Activated CD4-positive, alpha-beta T cell treated with anti-CD3 and anti-CD28 coated beads for 4 hours (primary cell): ENCODE measurements at regions not wholly inside any gene's neighbourhood (a gene's known extent, or its start where the extent isn't known, plus 50 kb on each side); places are given as distances from the start of the nearest gene placed in this dataset.

Experiments
- DNase-seq, 2 donors: peaks; one replicate each; pipeline ENCODE4 v3.0.0-alpha.2; 2020

DNA sequence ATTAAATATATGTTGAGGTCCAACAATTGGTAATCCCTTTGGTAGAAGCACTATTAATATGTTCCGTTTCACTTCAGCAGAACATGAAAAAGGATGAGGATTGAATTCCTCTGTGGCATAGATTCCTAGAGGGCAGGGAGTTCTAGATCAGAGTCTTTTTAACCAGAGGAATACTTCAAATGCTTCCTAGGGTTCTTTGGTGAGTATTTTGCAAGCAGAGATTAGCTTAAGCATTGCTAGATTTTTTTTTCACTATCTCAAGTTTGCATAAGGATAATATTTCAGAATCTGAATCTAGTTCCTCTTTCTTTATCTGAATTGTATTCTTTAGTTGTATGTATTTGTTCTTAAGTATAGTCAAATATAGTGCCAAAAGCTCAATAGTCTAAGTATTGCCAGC, 116.6 kb upstream of the ADAMTSL1 start:
- DNase-seq = no peak

DNA sequence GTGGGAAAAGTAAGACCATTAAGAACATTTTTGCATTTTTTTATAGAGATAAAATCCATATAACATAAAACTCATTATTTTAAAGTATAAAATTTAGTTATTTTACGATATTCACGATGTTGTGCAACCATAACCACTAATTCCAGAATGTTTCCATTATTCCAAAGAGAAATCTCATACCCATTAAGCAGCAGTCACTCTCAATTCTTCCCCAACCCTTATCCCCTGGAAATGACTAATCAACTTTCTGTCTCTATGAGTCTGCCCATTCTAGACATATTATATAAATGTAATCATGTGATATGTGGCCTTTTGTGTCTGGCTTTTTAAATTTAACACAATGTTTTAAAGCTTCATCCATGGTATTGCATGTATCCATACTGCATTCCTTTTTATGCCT, 115.6 kb upstream of the ADAMTSL1 start:
- no peak for DNase-seq

DNA sequence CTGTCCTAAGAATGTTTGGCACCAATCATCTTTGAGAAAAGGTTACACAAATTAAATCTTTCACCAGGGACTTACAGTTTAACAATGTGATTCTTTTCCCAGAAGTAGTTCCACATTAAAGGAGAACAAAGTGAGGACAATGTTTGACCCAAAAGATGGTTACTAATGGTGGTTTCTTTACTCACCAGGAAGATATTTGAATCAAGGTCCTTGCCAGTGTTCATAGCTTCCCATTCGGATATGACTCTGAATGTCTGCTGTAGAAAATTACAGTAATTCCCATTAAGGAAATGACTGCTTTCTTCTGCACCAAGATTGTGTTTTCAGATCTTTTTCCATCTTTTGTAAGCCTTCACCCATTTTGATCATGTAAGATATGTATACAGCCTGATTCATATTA, 114.6 kb upstream of the ADAMTSL1 start:
- no peak for DNase-seq

DNA sequence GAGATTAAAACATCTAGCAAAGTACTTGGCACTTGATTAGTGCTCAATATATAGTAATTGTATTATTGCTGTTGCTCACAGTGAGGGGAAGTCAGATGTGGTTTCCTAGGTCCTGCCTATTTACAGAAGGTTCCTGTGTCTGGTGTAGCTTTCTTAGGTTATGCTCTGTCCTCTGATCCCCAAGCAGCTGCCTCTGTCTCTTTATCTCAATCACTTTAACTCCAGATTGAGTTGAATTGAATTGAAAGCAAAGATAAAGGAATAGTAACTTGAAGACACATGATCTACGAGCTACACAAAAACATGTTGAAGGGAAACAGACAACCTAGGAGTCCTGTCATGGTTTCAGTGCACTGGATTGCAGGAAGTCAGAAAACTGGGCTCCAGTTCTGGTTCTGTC, 113.9 kb upstream of the ADAMTSL1 start:
- DNase-seq = no peak

DNA sequence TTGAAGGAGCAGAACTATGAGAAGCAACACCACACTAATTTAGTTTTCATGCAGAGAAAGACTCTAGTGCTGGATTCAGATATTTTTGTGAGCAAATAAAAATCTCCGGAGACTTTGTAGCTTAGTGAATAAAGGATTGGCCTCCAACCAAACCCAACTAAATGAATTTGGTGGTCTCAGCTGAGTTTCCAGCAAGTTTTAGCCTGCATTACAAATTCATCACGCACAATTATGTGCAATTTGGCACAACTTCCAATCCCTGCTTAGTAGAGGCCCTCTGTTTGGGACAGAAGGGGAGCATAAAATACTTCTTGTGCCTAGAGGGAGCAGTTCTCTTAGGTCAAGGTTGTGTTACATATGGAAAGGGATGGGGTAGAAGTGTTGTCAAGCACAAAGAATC, 112.3 kb upstream of the ADAMTSL1 start:
- DNase-seq = no peak

DNA sequence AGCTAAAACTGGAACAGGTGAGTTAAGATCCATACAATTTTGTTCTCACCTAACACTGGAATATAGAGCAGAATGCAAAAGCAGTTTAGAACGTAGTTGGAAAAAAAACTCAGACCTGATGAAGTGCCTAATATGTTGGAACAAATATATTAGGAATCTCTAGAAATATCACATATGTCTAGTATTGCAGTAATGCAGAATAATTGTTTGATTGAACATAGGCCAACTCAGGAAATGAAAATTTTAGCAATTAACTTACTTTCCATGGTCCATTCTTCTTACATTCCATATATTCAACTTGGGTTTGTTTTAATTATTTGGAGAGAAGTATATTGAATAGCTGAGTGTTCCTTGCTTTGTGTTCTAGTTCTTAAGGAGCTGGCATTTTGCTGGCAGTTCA, 111.8 kb upstream of the ADAMTSL1 start:
- DNase-seq = no peak

DNA sequence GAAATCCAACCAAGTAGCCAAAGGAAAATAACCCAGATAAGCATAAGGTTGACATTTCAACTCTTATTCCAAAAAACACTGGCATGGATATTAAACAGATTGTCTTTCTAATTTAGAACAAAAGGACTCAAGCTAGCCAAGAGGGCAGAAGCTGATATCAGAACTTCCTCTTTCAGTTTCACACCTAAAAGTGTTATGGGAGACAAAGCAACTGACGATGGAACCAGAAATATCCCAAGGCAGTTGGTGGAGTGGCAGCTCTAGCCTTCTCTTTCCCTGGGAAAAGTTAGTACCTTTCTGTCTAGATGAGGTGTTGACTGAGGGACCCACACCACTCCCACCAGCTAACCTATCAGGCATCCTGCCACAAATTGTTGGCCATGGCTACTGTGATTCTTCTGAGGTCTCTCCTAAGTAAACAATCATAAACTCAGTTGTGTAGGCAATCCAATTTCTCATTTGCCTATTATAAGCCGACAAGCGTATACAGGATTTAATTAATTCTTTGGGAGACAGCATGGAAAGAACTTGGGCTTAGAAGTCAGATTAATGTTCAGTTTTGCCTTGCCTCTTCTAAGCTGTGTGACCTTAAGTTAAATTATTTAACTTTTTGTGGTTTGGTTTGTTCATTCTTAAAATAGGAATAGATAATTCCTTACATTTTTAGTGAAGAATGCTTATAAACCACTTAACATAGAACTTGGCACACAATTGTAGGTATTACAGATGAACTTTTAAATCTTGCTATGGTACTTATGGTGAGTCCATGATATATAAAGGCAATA, 110.9 kb upstream of the ADAMTSL1 start:
- no peak for DNase-seq

DNA sequence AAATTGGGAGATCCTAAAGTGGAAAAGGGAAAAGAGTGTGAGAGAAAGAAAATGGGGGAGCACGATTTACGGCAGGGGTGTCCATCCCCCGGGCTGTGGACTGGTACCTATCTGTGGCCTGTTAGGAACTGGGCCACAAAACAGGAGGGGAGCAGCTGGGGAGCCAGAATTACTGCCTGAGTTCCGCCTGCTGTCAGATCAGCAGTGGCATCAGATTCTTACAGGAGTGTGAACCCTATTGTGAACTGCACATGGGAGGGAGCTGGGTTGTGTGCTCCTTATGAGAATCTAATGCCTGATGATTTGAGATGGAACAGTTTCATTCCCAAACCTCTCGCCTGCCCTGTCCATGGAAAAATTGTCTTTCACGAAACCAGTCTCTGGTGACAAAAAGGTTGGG, 108.3 kb upstream of the ADAMTSL1 start:
- no peak for DNase-seq

DNA sequence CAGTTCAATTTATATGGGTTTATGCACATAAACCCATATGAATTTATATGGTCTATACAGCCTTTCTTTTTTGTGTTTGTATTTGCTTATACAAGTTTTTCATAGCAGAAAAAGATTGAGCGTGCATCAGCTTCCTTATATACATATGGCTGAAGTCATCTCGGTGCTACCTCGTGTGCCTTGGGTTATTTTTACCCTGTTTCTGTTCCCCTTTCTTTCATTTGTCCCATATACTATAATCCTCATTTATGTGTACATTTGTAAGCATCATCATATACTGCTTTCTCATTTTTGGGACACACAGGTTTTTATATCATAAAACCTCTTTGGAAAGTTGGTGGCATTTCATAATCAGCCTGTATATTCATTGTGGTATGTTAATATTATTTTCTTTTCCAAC, 107.8 kb upstream of the ADAMTSL1 start:
- DNase-seq = no peak

DNA sequence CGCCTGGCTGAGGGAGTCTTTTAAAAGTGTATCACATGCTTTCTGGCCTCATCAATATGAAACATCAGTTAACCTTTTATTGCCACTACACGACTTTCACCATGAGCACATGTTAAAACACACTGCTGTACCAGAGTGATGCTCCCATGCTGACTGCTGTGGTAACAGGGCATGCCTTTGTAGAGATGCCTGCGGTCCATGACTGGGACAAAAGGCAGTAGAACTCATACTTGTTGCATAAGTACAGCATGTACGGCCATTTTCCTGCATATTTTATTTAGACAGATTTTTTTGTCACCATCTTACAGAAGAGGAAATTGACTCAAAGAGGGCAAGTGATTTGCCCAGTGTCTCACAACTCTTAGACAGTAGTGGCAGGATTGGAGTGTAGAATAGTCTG, 105.7 kb upstream of the ADAMTSL1 start:
- no peak for DNase-seq

DNA sequence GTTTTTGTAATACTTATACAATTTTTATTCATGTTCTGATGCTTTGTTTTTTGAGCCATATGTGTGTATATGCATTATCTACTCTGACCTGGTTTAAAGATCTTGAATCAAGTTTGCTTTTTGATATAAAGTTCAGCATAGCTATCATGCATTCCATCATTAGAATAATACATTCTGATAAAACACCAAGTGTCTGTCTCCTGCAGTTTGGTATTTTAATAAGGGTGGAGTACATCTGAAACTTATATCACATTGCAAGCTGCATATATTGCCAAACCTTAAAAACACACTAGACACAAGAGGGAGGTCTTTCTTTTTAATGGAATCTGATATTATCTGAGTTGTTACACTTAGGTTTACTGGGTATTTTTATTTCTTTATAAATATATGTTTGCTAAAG, 102.8 kb upstream of the ADAMTSL1 start:
- DNase-seq = no peak

DNA sequence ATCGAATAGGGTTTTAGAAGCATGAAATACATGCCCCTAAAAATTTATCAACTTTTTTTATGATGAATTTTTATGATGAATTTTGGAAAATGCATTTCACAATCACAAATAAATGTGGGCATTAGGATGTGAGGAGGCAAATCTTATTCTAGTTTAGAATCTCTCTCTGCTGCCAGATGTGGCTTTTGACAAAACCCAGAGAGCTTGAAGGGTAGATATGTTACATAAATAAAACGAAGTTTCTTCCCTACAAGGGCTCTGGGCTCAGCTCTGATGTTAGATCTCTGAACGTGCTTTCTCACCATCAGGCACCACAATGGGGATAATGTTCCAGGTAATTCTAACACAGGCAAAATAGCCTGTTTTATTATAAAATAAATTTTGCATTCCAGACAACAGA, 102.3 kb upstream of the ADAMTSL1 start:
- no peak for DNase-seq

DNA sequence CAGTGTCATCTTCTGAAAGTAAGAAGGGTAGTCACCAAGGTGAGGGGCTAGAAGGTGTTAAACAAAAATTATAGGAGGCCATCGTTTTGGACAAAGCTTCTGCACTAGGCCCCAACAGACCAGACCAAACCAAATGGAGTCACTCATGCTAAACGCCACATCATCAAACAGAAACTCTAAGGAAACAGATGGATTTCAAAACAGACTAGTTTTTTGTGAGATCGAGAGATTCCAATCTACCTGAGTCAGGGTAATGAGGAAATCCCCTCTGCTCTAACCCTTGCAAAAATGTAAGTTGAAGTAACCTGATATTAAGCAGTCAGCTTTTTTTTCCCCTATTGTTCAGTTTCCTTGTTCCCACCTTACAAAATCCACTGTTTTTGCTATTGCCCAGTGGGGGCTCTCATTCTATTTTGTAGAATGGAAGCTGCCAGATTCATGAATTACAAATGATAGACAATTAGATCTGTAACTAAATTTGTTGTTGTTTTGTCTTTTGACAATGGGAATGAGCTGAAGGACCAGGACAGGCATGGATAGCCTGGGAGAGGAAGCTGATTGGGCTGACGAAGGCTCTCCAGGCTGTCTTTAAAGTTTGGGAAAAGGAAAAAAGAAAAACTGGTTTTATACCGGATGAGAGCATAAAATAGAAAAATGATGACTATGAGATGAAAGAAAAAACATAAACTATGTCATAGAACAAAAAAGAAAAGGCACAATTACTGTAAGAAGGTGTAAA, 94.7 kb upstream of the ADAMTSL1 start:
- DNase-seq = no peak

DNA sequence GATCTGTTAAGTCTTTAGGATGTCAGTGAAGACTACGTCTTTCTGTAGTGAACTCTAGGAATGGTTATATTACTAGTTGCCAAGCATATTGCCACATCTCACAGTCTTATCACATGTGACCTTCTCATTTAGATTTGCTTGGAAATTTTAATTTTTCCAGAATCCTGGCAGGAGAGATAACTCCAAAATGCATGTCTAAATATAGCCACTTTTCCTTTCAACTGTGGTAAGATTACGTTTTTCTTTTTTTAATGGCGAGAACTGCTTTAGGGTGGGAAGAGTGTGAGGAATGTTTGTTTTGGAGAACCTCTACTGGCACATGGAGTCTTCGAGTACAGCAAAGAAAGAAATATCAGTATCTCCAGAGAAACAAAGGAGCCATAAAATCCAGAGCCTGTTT, 91.7 kb upstream of the ADAMTSL1 start:
- no peak for DNase-seq

DNA sequence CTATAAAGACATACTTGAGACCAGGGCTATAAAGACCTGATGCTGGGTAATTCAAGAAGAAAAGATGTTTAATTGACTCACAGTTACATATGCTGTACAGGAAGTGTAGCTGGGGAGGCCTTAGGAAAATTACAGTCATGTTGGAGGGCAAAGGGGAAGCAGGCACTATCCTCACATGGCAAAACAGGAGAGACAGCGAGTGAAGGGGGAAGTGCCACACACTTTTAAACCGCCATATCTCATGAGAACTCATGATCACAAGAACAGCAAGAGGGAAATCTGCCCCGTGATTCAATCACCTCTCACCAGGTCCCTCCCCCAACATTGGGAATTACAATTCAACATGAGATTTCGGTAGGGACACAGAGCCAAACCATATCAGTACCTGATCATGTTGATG, 89.9 kb upstream of the ADAMTSL1 start:
- no peak for DNase-seq

DNA sequence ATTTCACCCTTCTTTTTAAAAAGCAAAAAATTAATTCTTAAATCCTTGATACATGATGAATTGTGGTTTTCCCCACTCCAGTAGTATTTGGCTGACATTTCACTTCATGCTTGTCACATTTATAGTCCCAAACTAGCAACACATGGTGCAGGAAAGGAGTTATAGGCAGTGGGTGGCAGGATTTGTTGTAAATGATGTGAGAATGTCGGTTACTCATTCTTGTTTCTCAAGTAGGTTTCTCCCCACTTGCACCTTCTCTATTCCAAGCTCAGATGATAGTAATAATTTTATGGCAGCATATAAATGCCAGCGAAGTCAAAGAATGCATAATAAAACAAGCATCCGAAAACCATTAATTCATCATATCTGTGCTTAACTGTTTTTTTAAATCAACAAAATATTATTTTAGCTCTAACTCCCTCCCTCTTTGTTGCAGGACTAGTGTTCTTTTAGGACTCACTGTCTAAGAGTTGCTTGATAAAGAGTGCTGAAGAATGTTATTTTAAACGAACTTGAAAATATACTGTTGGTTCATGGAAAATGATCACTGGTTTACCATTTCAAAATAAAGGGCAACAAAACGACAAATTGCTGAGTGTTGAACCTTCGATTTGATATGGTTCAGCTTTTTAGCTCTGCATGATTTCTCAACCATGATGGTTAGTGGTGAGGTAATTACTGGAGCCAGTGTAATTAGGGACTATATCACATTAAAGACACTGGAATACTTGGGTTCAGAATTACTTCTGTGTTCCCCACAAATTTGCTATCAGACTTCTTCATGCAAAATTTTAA, 88.1 kb upstream of the ADAMTSL1 start:
- DNase-seq = no peak

DNA sequence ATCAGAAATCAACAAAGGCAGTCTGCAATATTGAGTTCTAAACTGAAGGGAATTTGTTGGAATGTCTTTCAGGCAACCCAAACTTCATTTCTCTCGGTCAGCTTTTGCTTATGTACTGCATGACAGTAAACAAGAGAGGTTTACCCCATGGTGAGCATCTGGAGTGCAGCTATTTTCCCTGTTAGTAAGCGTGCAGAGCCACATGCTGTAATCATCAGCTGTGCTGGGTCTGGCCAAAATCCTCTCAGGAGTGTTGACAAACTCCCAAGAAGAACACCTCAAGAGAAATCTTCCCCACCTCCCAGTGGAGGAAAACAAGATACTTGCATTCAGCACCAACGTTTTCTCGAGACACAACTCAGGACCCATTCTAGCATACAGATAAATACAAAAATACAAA, 83.6 kb upstream of the ADAMTSL1 start:
- no peak for DNase-seq

DNA sequence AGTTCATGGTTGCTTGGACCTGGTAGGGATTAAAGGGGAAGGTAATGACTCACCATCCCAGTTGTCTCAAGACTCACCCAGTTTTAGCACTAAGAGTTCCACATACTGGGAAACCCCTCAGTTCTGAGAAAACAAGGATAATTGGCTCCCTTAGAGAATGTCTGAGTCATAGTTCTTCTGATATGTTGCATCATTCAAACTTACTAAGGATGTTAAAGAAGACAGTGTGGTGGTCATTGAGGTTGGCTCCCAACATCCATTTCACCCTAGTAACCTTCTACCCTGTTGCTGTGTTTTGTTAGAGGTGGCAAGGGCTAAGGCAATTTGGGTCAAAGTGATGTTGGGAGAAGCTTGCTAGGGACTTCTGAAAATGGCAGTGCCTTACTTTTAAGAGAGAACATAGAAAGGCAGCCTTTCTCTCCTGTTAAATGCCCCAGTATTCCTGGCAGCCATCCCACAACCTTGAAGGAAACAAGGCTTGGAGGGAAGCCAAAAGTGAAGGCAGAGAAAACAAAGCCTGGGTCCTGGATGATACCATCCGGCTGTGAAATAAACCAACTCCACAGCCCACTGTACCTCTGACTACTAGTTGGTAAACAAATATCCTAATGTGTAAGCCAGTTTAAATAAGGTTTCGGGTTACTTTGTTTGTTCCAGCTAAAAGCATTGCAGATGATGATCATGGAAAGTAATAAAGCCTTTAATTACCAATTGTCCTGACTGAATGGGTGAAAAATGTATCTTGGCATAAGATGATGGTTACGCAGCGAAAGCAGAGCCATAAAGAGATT, 80.4 kb upstream of the ADAMTSL1 start:
- no peak for DNase-seq

DNA sequence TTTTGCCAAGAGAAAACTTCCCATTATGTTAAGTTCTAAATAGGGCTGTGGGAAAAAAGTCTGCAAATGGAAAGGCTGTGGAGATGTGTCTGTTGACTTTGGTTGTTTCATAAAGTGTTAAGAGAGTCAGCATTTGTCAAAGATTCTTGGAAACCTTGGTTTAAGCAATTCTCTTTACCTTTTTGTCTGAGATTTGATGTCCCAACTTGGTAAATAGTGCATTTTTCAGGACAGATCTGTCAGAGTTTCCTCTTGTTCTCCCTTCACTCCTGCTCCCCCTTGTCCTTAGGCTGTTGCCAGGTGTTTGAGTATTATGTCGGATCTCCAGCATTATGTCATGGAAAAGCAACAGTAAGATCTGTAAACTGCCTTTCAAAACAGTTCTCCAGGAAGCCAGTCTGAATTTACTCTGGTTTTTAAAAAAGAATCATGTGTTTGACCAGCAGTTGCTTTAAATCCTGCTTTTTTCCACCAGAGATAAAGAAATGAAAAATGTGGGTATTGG, 79.1 kb upstream of the ADAMTSL1 start:
- DNase-seq = no peak

DNA sequence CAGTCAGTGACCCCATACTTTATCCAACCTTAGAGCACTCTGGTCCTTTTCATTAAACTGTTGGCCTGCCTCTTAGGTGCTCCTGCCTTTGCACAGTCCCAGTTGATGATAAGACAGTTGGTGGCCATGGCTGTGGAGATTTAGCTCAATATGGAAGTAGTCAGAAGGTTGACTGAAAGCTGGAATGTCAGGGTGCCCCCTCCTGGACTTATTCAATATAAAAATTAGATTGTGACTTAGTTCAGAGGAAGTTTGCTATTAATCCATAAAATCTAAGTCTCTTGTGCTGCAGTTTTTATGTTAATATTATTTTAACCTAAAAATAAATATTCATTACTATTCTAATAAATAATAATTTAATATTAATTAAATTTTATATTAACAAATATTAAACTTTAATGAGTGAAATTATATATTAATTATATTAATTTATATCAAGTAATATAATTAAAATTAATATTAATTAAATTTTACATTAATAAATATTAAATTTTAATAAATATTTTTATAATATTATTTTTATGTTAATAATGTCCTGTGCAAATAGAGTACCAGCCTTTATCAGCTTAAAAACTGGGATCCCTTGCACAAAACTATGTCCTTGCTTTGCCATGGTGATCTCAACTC, 77.7 kb upstream of the ADAMTSL1 start:
- no peak for DNase-seq

DNA sequence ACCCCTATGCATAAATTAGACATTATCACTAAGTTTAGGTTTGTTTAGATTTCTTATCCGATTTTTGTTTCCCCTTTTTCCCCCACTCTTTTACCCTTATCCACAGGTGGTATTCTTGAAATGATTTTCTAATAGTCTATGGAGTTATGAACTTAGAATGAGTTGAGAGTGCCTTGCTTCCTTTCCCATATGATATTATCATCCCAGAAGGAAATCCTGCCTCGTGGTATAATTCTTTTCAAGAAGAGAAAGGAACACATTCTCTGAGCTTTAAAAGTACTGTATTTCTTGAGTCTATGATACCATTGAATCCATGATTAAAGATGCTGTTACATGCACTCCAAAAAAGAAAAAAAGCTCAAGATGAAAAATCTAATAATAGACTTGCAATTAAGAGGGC, 76.9 kb upstream of the ADAMTSL1 start:
- DNase-seq = no peak

DNA sequence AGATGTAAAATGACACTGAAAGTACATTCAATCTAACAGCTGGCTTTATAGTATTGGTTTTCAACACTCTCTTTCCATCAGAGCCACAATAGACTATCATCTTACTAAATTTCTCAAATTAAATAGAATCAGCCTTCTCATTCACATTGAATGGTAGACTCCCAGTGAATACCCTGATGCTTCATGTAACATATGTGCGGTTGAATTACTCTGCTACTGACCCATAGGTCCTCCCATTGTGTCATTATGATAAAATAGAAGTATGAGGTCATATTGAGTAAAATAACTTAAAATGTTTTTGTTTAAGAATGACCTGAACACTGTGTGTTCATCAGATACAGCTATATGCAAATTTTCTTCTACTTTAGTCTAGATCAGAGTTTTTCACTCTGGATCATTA, 75.9 kb upstream of the ADAMTSL1 start:
- DNase-seq = no peak
